Right lobe of liver (tissue), 6 donors: ENCODE measurements at regions not wholly inside any gene's neighbourhood (a gene's known extent, or its start where the extent isn't known, plus 50 kb on each side); places are given as distances from the start of the nearest gene placed in this dataset.

Experiments used
- ATAC-seq, 4 donors: fragments of 200-7000 bp; cut with Tn5 transposase; one replicate each; pipeline ENCODE4 v1.9.1; 2020; ENCODE audit warnings: mild to moderate bottlenecking in 4 of 4, moderate library complexity in 4 of 4
- DNase-seq, 3 donors: peaks; one replicate each; pipeline ENCODE4 v3.0.0-alpha.2; 2020
- H3K27ac ChIP-seq, 3 donors: fragments of 200-600 bp; one replicate each; pipeline ENCODE4 v1.8.0; 2022
- H3K27me3 ChIP-seq, 2 donors: fragments of 200-600 bp; one replicate each; pipeline ENCODE4 v1.8.0; 2022
- H3K36me3 ChIP-seq, 4 donors: fragments of 200-600 bp; sonication (generic) in 1 of 4; one replicate each; pipeline versions ENCODE4 v1.5.1 to v1.8.0; 2017 to 2022; ENCODE audit warnings: control low read depth in 1 of 4
- H3K4me1 ChIP-seq, 4 donors: fragments of 200-600 bp; sonication (generic) in 1 of 4; one replicate each; pipeline versions ENCODE4 v1.5.1 to v1.8.0; 2017 to 2022; ENCODE audit warnings: control low read depth in 1 of 4
- H3K4me3 ChIP-seq, 3 donors: fragments of 200-600 bp; one replicate each; pipeline ENCODE4 v1.8.0; 2022
- H3K9me3 ChIP-seq, 4 donors: fragments of 200-600 bp; sonication (generic) in 1 of 4; one replicate each; pipeline versions ENCODE4 v1.5.1 to v1.8.0; 2017 to 2022; ENCODE audit warnings: control low read depth in 1 of 4
- POLR2A ChIP-seq: fragments of 450-650 bp; IDR thresholded peaks from one replicate; pipeline ENCODE4 v1.6.1; 2017; ENCODE audit warnings: antibody characterized with exemption, mild to moderate bottlenecking
- WGBS: methylation state at CpG from one replicate; pipeline ENCODE4 v1.1.6; 2018; ENCODE audit warnings: low coverage, low lambda C conversion rate; ENCODE audit not compliant: insufficient coverage; ENCODE audit errors: missing lambda C conversion rate; 5-methylcytosine and 5-hydroxymethylcytosine counted together
- intact Hi-C, 2 donors: fragments of 100-400 bp; cut with DNase I; formaldehyde crosslinking; loops; one replicate each; pipeline versions ENCODE4 v1.11.2 to v1.14.1; 2022
- TF ChIP-seq, protein P1 (sequence below), 4 donors: fragments of 200-600 bp in 3 of 4; fragments of 450-650 bp in 1 of 4; IDR thresholded peaks; one replicate each; pipeline versions ENCODE4 v1.5.1 to v1.8.0; 2016 to 2022; ENCODE audit warnings: antibody characterized with exemption in 4 of 4, mild to moderate bottlenecking in 2 of 4
- donor health status: DM: no; HTN: yes; CAD: no.
- donor health status: DM: no; HTN: no; CAD: no.
- donor health status: DM: no; HTN: no; CAD: no.
- donor health status: DM: no; HTN: yes; CAD: no.
- donor health status: DM: no; HTN: yes; CAD: no.

DNA sequence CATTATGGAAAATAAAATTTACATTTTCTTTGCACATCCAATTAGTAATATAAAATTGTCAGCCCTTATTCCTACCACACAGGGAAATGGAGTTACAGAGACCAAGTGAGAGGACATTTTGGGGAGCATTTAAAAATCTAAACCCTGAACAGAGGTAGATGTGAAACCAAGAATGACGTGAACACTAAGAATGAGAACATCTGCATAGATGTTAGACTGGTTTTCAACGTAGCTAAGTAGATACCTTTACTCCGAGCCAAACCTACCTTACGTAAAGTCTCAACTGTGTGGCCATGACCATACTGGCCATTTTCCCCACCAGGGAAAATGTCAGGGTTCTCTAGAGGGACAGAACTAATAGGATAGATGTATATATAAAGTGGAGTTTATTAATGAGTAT lies 51.4 kb upstream of the THBS1 start:
- WGBS: 97% methylated on average over 4 of the region's 4 CpGs
- H3K9me3 ChIP-seq: no peaks in the 10 kb centered on the region
- intact Hi-C loops: no loop called here
- no peak for TF ChIP-seq POLR2A
- TF ChIP-seq, protein P1, sequence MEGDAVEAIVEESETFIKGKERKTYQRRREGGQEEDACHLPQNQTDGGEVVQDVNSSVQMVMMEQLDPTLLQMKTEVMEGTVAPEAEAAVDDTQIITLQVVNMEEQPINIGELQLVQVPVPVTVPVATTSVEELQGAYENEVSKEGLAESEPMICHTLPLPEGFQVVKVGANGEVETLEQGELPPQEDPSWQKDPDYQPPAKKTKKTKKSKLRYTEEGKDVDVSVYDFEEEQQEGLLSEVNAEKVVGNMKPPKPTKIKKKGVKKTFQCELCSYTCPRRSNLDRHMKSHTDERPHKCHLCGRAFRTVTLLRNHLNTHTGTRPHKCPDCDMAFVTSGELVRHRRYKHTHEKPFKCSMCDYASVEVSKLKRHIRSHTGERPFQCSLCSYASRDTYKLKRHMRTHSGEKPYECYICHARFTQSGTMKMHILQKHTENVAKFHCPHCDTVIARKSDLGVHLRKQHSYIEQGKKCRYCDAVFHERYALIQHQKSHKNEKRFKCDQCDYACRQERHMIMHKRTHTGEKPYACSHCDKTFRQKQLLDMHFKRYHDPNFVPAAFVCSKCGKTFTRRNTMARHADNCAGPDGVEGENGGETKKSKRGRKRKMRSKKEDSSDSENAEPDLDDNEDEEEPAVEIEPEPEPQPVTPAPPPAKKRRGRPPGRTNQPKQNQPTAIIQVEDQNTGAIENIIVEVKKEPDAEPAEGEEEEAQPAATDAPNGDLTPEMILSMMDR (IDR thresholded peaks at IDR 0.05): no peak
- DNase-seq: no peak
- ATAC-seq: no peak
- H3K27ac ChIP-seq: no peak overlapping the region
- no peak overlapping the region for H3K4me3 ChIP-seq
- H3K27me3 ChIP-seq: no peaks in the 10 kb centered on the region
- H3K4me1 ChIP-seq: no peaks in the 10 kb centered on the region
- no peaks in the 10 kb centered on the region for H3K36me3 ChIP-seq

DNA sequence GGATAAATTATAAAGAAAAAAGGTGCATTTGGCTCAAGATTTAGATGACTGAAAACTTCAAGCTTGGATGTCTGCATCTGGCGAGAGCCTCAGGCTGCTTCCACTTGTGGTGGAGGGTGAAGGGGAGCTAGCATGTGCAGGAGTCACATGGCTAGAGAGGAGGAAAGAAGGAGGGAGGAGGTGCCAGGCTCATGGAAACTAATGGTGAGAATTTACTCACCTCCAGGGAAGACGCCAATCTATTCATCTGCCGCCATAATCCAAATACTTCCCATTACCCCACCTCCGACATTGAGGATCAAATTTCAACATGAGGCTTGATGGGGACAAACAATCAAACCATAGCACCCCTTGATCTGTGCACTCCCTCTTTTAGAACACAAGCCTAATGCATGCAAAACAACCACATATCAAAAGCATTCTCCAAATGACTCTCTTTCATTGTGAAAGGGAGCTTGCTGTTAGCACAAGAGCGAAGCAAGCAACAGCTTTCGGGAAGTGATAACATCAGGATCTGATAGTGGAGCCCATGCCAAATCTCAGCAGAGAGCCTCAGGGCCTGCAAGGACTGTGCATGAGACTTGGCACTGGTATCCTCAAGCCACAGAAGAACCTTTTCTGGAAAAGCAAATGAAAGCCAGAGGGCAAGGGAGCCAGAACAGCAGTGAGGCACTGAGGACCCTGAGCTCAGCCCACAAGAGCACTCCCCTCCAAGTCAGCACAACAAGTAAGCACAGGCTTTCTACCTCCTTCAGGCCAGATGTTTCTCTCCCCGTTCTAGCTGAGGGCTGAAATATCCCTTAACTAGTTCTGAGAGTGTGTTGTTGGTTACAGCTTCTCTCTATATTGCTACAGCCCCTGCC lies 50.2 kb upstream of the THBS1 start:
- no peak for DNase-seq
- Histone ChIP-seq H3K4me3 (no peak overlapping the region), H3K9me3 (no peaks in the 10 kb centered on the region), H3K27ac (no peak overlapping the region), H3K27me3 (no peaks in the 10 kb centered on the region), H3K36me3 (no peaks in the 10 kb centered on the region), H3K4me1 (no peaks in the 10 kb centered on the region)
- no peak for ATAC-seq
- TF ChIP-seq POLR2A: no peak
- TF ChIP-seq, protein P1 (IDR thresholded peaks at IDR 0.05): no peak
- 79% methylated on average over 7 of the region's 7 CpGs for WGBS
- intact Hi-C loops: no loop called here
